ENCODE measurements at regions not wholly inside any gene's neighbourhood (a gene's known extent, or its start where the extent isn't known, plus 50 kb on each side); places are given as distances from the start of the nearest gene placed in this dataset.

GRCh38 chr20:57794036-57794435, 84.2 kb upstream of the PMEPA1 start:
- TF ChIP-seq CTCF (IDR thresholded peaks at IDR 0.05) (no peak), POLR2AphosphoS5 (IDR thresholded peaks at IDR 0.05) (no peak)
